Kidney (tissue), 13 donors: ENCODE measurements at regions not wholly inside any gene's neighbourhood (a gene's known extent, or its start where the extent isn't known, plus 50 kb on each side); places are given as distances from the start of the nearest gene placed in this dataset.

Experiments used
- DNase-seq, 5 donors: peaks; one replicate each; pipeline ENCODE4 v3.0.0-alpha.2; 2013 to 2020
- FAIRE-seq: peaks from 2 replicates; lab custom pipeline; 2012; peaks lifted over from hg19 to GRCh38; lab: Jason Lieb, UNC
- H3K27ac ChIP-seq, 2 donors: one replicate each; pipeline ENCODE4 v1.7.0; 2013; ENCODE audit warnings: low read depth in 2 of 2, low read length in 2 of 2, inconsistent platforms in 1 of 2
- H3K27me3 ChIP-seq: one replicate; pipeline ENCODE4 v1.7.1; 2013; ENCODE audit warnings: low read length, inconsistent platforms; ENCODE audit not compliant: control insufficient read depth, insufficient read depth
- H3K36me3 ChIP-seq, 3 donors: one replicate each; pipeline versions ENCODE4 v1.7.0 to v1.7.1; 2013; ENCODE audit warnings: low read length in 3 of 3, control low read depth in 1 of 3, inconsistent platforms in 1 of 3; ENCODE audit not compliant: insufficient read depth in 3 of 3, control insufficient read depth in 2 of 3
- H3K4me1 ChIP-seq, 3 donors: one replicate each; pipeline versions ENCODE4 v1.7.0 to v1.7.1; 2013; ENCODE audit warnings: low read length in 3 of 3, inconsistent platforms in 1 of 3, low read depth in 1 of 3; ENCODE audit not compliant: control insufficient read depth in 2 of 3, insufficient read depth in 2 of 3
- H3K4me3 ChIP-seq, 3 donors: one replicate each; pipeline versions ENCODE4 v1.7.0 to v1.8.1; 2013; ENCODE audit warnings: low read length in 3 of 3, control low read depth in 1 of 3, inconsistent platforms in 1 of 3
- H3K9ac ChIP-seq, 3 donors: one replicate each; pipeline versions ENCODE4 v1.7.0 to v1.7.1; 2013; ENCODE audit warnings: low read length in 3 of 3, control low read depth in 1 of 3, inconsistent platforms in 1 of 3
- H3K9me3 ChIP-seq, 3 donors: one replicate each; pipeline versions ENCODE4 v1.7.0 to v1.7.1; 2013; ENCODE audit warnings: low read length in 3 of 3, control low read depth in 1 of 3, inconsistent platforms in 1 of 3; ENCODE audit not compliant: control insufficient read depth in 2 of 3, insufficient read depth in 1 of 3
- CTCF ChIP-seq: IDR thresholded peaks from 3 replicates; pipeline ENCODE4 v1.5.1; 2012; ENCODE audit warnings: mild to moderate bottlenecking, moderate library complexity, borderline replicate concordance; ENCODE audit not compliant: insufficient read depth; ENCODE audit errors: extremely low read depth
- intact Hi-C: fragments of 100-400 bp; cut with DNase I; formaldehyde crosslinking; loops from one replicate; pipeline ENCODE4 v1.11.1; 2022
- donor health status: control.
- donor health status: control.
- donor health status: control.
- donor health status: control.
- donor health status: control.
- donor health status: DM: yes; HTN: yes; CAD: no.
- donor health status: Normal renal cell carcinoma (clear cell type).

DNA sequence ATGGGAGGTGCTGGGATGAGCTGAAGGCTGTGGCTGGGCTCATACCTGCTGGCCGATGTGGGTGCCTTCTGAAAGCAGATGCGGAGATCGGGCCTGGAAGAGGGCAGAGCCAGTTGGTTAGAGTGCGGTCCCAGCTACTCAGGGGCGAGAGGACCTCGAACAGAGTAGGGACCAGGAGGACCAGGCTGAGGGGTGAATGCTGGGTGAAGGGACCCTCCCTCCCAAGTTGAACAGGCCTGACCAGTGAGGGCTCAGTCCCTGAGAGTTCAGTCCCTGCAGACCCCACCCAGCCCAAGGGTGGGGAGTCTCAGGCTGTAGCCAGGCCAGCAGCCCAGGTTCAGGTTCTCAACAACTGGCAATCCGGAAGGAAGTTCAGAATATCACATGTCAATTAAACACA is 232.8 kb upstream of the HS6ST1 start:
- Histone ChIP-seq H3K9me3 (no peaks in the 10 kb centered on the region), H3K9ac (no peak overlapping the region), H3K36me3 (no peaks in the 10 kb centered on the region), H3K4me1 (no peaks in the 10 kb centered on the region), H3K4me3 (no peak overlapping the region), H3K27me3 (no peaks in the 10 kb centered on the region), H3K27ac (no peak overlapping the region)
- TF ChIP-seq CTCF = no peak
- intact Hi-C loops = no loop called here
- DNase-seq = no peak
- no peak for FAIRE-seq

DNA sequence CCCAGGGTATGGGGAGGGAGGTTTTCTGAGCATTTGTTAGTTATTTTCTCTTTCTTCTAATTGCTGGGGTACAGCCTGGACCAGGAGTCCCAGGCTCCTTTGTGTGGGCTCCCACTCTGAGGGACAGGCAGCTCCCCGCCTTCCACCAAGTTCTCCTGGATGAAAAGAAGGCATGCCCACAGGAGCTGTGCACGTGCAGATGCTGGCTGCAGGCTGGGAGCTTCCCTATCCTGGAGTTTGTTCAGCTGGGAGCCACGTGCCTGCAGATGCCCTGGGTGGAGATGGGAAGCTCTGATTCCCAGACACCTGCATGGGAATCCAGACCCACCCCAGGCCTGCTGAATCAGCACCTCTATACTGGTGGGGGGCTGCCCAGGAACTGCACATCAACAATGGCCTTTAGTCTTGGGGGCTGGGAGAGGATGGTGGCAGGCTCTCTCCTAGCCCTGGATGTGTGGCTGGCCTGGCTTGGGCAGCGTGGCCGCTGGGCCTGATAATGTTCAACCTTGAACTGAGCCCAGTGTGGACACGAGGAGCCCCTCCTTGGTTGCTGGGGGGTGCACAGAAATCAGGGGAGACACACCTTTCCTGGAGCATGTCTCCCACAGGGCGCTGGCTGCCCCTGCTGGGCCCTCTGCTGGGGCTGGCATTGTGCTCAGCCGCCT is 233.6 kb upstream of the HS6ST1 start:
- H3K36me3 ChIP-seq = no peaks in the 10 kb centered on the region
- no peaks in the 10 kb centered on the region for H3K9me3 ChIP-seq
- intact Hi-C loops = no loop called here
- no peaks in the 10 kb centered on the region for H3K4me1 ChIP-seq
- FAIRE-seq = no peak
- DNase-seq = no peak
- no peak overlapping the region for H3K9ac ChIP-seq
- H3K27me3 ChIP-seq = no peaks in the 10 kb centered on the region
- no peak overlapping the region for H3K4me3 ChIP-seq
- no peak for TF ChIP-seq CTCF
- H3K27ac ChIP-seq = no peak overlapping the region

GRCh38 chr2:128552806-128553551 is 234.3 kb upstream of the HS6ST1 start:
- intact Hi-C loops = no loop called here
- Histone ChIP-seq H3K27me3 (no peaks in the 10 kb centered on the region), H3K9ac (no peak overlapping the region), H3K27ac (no peak overlapping the region), H3K36me3 (no peaks in the 10 kb centered on the region), H3K4me1 (no peaks in the 10 kb centered on the region), H3K4me3 (no peak overlapping the region), H3K9me3 (no peaks in the 10 kb centered on the region)
- no peak for FAIRE-seq
- DNase-seq = no peak
- no peak for TF ChIP-seq CTCF
